GM19372 (cell line): ENCODE measurements at regions not wholly inside any gene's neighbourhood (a gene's known extent, or its start where the extent isn't known, plus 50 kb on each side); places are given as distances from the start of the nearest gene placed in this dataset.

Experiments used
- ATAC-seq: cut with Tn5 transposase; IDR thresholded peaks from one replicate; pipeline ENCODE4 v1.9.1; 2021; ENCODE audit warnings: mild to moderate bottlenecking, low read depth, moderate library complexity; ENCODE audit not compliant: unreplicated experiment

DNA sequence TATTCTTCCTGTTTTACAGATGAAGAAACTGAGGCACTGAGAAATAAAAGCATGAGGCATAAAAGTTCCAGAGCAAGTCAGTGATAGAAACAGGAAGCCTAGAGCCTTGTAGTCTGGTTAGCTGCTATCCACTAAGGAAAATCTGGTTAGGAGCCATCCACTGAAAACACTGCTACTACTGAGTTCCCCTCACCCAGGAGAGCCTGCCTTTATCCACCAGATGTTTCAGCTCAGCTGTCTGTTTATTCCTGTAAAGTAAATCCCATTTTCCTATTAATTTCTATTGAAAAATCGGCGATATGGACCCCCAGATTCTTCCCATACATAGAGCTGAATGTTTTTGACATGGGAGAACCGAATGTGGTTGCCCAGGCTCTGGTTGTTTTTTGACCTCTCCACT is 63.7 kb upstream of the LMO4 start:
- ATAC-seq = no peak

DNA sequence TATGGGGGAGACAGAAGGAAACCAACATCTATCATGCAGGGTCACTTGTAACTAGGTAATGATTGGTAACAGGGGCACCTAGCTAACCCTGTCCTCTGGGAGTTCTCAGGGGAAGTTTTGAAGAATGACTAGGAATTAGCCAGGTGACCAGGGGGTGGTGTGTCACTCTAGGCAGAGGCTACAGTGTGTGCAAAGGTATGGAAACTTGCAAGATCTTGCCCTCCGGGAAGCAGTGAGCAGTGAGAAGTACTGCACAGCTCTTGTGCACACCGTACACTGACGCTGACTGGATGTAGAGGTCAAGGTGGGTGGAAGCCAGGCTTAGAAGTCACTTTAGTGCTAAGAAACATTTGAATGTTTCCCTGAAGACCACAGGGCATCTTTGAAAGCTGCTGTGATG is 62.9 kb upstream of the LMO4 start:
- ATAC-seq = no peak

DNA sequence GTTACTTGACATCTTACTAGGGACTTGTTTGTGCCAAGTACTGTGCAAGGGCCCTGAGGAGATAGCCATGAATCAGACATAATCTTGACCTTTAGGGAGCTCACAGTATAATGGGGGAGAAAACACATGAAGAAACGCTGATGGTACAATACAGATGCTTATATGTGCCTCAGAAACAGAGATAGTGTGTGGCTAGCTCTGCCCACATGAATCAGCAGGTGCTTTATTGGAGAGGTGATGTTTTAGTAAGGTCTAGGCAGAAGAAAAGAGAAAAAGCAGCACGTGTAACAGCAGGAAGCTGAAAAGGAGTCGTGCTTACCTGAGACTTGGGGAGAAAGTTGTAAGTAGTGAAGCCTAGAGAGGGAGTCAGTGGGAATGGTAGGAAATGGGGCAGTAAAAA is 60.6 kb upstream of the LMO4 start:
- ATAC-seq = no peak

DNA sequence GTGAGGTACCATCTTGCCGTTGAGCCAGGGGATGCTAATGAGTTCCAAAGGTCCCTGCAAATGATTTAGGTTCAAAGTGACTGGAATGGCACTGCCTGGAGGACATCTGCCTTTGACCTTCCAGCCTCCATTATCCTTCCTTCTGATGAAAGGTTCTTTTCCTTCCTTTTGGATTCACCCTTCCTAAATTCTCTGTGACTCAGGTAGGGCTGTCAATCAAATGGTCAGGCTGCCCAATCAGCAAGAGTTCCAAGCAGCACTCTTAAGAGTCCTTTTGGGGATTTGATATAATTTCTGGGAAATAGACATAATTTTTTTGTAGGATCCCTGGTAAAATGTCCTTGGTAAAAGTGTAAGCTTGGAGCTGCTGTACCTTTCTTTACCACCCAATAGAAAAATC is 58.8 kb upstream of the LMO4 start:
- no peak for ATAC-seq

DNA sequence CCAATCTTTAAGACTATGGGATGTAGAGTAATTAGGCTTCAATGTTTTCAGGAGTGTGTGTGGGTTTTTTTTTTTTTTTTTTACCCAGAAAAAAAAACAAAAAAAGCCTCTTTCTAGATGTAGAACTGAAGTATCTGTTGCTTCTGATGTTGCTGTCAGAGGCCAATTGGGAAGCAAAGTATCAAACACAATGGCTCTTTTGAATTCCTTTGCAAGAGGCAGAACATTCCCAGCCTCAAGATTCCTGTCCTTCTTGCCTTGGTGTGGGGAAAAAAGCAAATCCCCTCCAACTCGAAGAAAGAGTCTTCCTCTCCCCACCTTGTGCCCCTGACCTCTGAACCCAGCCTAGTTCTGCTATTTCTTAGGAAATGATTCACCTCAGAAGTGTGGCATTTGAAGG is 55.4 kb upstream of the LMO4 start:
- no peak for ATAC-seq

DNA sequence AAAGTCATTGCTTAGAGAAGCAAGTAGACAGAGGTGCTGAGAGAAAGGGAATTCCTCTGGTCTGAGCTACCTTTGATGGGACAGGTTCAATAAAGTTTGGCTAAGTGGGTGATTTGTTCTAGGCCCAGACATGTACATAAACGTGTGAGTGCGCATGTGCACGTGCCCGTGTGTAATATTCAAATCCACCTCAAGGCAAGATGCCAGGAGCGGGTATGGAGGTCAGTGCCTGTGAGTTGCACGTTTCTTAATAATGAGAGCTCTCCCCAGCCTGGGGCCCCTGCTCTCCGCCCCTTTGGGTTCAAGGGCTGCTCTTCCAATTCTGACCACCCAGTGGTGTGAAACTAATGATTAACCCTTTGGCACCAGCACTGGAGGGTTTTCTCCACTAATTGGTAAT is 53.8 kb upstream of the LMO4 start:
- no peak for ATAC-seq

DNA sequence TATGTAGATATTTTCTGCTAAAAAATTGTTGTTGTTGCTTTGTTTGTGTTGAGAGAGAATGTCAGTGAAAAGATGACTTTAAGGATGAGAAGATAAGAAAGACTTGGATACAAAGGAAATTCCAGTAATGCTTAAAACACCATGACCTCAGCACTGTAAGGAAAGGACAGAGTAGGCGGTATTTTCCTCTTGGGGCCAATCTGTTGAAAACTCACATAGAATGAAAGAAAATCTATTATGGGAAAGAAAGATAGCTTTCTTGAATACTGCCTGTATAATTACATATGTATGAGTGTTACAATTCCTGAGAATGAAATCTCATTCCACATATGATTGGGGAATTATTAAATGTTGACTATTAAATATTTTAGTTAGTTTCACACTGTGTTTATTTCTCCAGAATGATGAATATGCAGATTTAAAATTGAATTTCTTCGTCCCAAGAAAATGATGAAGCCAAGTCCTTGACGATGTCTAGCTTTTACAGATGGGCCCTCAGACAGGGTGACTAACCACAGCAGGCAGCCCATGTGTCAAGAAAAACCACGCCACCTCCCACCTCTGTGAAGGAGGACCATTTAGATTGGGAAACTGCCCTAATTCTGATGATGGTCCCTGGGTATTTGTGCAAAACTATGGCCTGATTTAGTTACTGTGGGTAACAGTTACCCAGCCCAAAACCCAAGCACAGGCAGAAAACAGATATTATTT is 49.7 kb upstream of the LMO4 start:
- ATAC-seq = no peak
